HUES64 (cell line): ENCODE measurements at regions not wholly inside any gene's neighbourhood (a gene's known extent, or its start where the extent isn't known, plus 50 kb on each side); places are given as distances from the start of the nearest gene placed in this dataset.
"Not testable (repeated sequence)": the region's sequence is repeated elsewhere in the genome, so short reads cannot be mapped to it uniquely, and the experiment has no call there.

Experiments used
- H3K27ac ChIP-seq: 2 replicates; pipeline ENCODE4 v1.7.0; 2013; ENCODE audit warnings: low read depth, low read length, inconsistent platforms
- H3K27me3 ChIP-seq: 2 replicates; pipeline ENCODE4 v1.6.1; 2013; ENCODE audit warnings: mild to moderate bottlenecking, low read length; ENCODE audit not compliant: insufficient read depth
- H3K36me3 ChIP-seq: 2 replicates; pipeline ENCODE4 v1.6.1; 2013; ENCODE audit warnings: mild to moderate bottlenecking, low read length; ENCODE audit not compliant: insufficient read depth
- H3K4me1 ChIP-seq: 2 replicates; pipeline ENCODE4 v1.6.1; 2013; ENCODE audit warnings: mild to moderate bottlenecking, low read length, moderate library complexity; ENCODE audit not compliant: insufficient read depth
- H3K4me3 ChIP-seq: 2 replicates; pipeline ENCODE4 v1.5.1; 2013; ENCODE audit warnings: mild to moderate bottlenecking, low read length, moderate library complexity
- H3K9ac ChIP-seq: 2 replicates; pipeline ENCODE4 v1.6.1; 2013; ENCODE audit warnings: mild to moderate bottlenecking, low read depth, low read length
- H3K9me3 ChIP-seq: 2 replicates; pipeline ENCODE4 v1.6.1; 2013; ENCODE audit warnings: low read depth, low read length; ENCODE audit not compliant: insufficient read depth
- WGBS: fragments of 150-250, 120-280 bp; methylation state at CpG from one replicate; pipeline ENCODE4 v1.1.7; 2013; ENCODE audit warnings: missing lambda C conversion rate; 5-methylcytosine and 5-hydroxymethylcytosine counted together

DNA sequence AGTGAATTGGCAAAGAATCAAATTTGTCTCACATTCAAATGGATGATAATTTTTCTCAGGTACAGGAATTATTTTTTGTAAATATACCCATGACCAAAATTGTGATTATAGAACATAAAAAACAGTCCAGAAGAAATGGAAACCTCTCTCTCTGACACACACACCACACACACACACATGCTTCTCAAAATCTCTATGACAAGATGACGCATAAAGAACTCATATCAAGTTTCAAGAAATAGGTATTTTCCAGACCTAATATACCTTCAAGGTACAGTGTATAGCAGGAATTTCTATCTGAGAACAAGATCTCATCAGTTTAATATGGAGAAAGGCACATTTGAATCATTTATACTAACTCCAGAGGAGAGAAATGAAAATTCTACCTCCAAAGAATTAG, 1069.1 kb upstream of the ALCAM start:
- no peak overlapping the region for H3K4me3 ChIP-seq
- 100% methylated on average over 1 of the region's 1 CpG for WGBS
- no peak overlapping the region for H3K9ac ChIP-seq
- no peaks in the 10 kb centered on the region for H3K36me3 ChIP-seq
- H3K27me3 ChIP-seq = no peaks in the 10 kb centered on the region
- H3K4me1 ChIP-seq = no peaks in the 10 kb centered on the region
- no peaks in the 10 kb centered on the region for H3K9me3 ChIP-seq
- no peak overlapping the region for H3K27ac ChIP-seq

GRCh38 chr3:104298662-104299061, 1068.0 kb upstream of the ALCAM start:
- Histone ChIP-seq H3K4me3 (no peak overlapping the region), H3K27me3 (no peaks in the 10 kb centered on the region), H3K9ac (no peak overlapping the region), H3K27ac (no peak overlapping the region), H3K9me3 (no peaks in the 10 kb centered on the region), H3K4me1 (no peaks in the 10 kb centered on the region), H3K36me3 (no peaks in the 10 kb centered on the region)
- 42% methylated on average over 2 of the region's 2 CpGs for WGBS

DNA sequence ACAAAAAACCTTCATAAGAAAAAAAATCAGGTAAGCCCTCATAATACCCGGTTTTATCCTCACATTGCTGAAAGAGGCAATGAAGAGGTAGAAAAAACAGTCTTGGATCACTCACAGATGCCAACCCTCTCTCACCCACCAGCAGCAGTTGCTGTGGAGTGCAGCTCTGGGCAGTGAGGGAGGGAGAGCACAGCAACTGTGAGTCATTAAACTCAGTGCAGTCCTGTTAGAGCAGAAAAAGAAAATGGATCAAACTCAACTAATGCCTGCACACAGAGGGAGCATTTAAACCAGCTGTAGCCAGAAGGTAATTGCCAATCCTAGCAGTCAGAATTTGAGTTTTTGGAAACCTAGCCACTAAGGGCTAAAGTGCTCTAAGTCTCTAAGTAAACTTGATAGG, 1050.6 kb upstream of the ALCAM start:
- Histone ChIP-seq H3K36me3 (no peaks in the 10 kb centered on the region), H3K9me3 (no peaks in the 10 kb centered on the region), H3K4me3 (no peak overlapping the region), H3K4me1 (no peaks in the 10 kb centered on the region), H3K27me3 (no peaks in the 10 kb centered on the region), H3K9ac (no peak overlapping the region), H3K27ac (no peak overlapping the region)
- WGBS = 86% methylated on average over 1 of the region's 1 CpG

- Histone ChIP-seq H3K9ac (no peak overlapping the region), H3K4me1 (no peaks in the 10 kb centered on the region), H3K4me3 (no peak overlapping the region), H3K36me3 (0 out of 2 replicates have a peak, but pooled peaks cover 2% of the 10 kb centered on the region), H3K27me3 (no peaks in the 10 kb centered on the region), H3K9me3 (peaks cover 16% of the 10 kb centered on the region; the same call in 1 of the 2 replicates), H3K27ac (peak overlapping the region; percentile 41; the same call in 1 of the 2 replicates)
- WGBS = 86% methylated on average over 2 of the region's 2 CpGs
These were observed 1043.5 kb upstream of the ALCAM start for GRCh38 chr3:104323226-104323625.

- Histone ChIP-seq H3K9me3 (peaks cover 16% of the 10 kb centered on the region), H3K4me3 (no peak overlapping the region), H3K27ac (no peak overlapping the region), H3K4me1 (no peaks in the 10 kb centered on the region), H3K27me3 (no peaks in the 10 kb centered on the region), H3K36me3 (no peaks in the 10 kb centered on the region), H3K9ac (no peak overlapping the region)
- 93% methylated on average over 1 of the region's 1 CpG for WGBS
These were observed 1019.4 kb upstream of the ALCAM start for GRCh38 chr3:104347291-104347690.

GRCh38 chr3:104349836-104350235, 1016.9 kb upstream of the ALCAM start:
- Histone ChIP-seq H3K4me3 (no peak overlapping the region), H3K9me3 (peaks cover 20% of the 10 kb centered on the region), H3K27ac (no peak overlapping the region), H3K27me3 (no peaks in the 10 kb centered on the region), H3K9ac (no peak overlapping the region), H3K4me1 (no peaks in the 10 kb centered on the region), H3K36me3 (no peaks in the 10 kb centered on the region)
- WGBS = 100% methylated on average over 1 of the region's 1 CpG

GRCh38 chr3:104353951-104354350, 1012.8 kb upstream of the ALCAM start:
- Histone ChIP-seq H3K9ac (no peak overlapping the region), H3K4me3 (no peak overlapping the region), H3K9me3 (peaks cover 20% of the 10 kb centered on the region), H3K27ac (no peak overlapping the region), H3K36me3 (no peaks in the 10 kb centered on the region), H3K4me1 (no peaks in the 10 kb centered on the region), H3K27me3 (no peaks in the 10 kb centered on the region)

DNA sequence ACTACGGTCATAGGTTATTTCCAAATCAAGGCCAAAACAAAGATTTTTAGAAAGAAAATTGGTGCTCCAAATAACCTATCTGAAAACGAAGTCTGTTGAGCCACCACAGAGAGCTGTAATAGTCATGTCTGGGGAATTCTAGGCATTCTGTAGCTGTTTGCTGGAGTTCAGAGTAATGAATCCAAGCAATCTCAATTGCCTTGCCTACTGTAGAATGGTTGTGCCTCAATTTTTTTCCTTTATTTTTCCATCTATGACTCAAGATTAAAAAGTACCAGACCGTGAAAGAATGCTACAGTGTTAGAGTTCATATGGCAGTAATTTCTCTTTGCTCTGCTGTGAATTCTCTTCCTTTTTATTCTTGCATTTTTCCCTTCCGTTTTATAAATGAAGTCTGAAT, 1007.2 kb upstream of the ALCAM start:
- Histone ChIP-seq H3K27ac (no peak overlapping the region), H3K27me3 (no peaks in the 10 kb centered on the region), H3K9ac (no peak overlapping the region), H3K4me1 (peaks cover 11% of the 10 kb centered on the region; the same call in 1 of the 2 replicates), H3K36me3 (no peaks in the 10 kb centered on the region), H3K4me3 (no peak overlapping the region), H3K9me3 (no peaks in the 10 kb centered on the region)
- 87% methylated on average over 4 of the region's 4 CpGs for WGBS

GRCh38 chr3:104360038-104360437, 1006.7 kb upstream of the ALCAM start:
- H3K9me3 ChIP-seq = no peaks in the 10 kb centered on the region
- H3K27ac ChIP-seq = no peak overlapping the region
- no peak overlapping the region for H3K4me3 ChIP-seq
- peaks cover 11% of the 10 kb centered on the region; the same call in 1 of the 2 replicates for H3K4me1 ChIP-seq
- no peak overlapping the region for H3K9ac ChIP-seq
- no peaks in the 10 kb centered on the region for H3K27me3 ChIP-seq
- H3K36me3 ChIP-seq = no peaks in the 10 kb centered on the region

- not testable (repeated sequence) for H3K27me3 ChIP-seq, H3K27ac ChIP-seq, H3K4me3 ChIP-seq, H3K9ac ChIP-seq, H3K36me3 ChIP-seq, H3K9me3 ChIP-seq
- H3K4me1 ChIP-seq = peaks cover 11% of the 10 kb centered on the region; the same call in 1 of the 2 replicates
- WGBS = 93% methylated on average over 6 of the region's 8 CpGs
These were observed 1005.0 kb upstream of the ALCAM start for GRCh38 chr3:104361748-104362147.

- Histone ChIP-seq H3K9me3 (no peaks in the 10 kb centered on the region), H3K36me3 (no peaks in the 10 kb centered on the region), H3K27me3 (no peaks in the 10 kb centered on the region), H3K4me1 (peaks cover 11% of the 10 kb centered on the region; the same call in 1 of the 2 replicates), H3K9ac (no peak overlapping the region), H3K27ac (no peak overlapping the region), H3K4me3 (no peak overlapping the region)
- WGBS = 95% methylated on average over 6 of the region's 6 CpGs
These were observed 1004.4 kb upstream of the ALCAM start for GRCh38 chr3:104362319-104362718.

DNA sequence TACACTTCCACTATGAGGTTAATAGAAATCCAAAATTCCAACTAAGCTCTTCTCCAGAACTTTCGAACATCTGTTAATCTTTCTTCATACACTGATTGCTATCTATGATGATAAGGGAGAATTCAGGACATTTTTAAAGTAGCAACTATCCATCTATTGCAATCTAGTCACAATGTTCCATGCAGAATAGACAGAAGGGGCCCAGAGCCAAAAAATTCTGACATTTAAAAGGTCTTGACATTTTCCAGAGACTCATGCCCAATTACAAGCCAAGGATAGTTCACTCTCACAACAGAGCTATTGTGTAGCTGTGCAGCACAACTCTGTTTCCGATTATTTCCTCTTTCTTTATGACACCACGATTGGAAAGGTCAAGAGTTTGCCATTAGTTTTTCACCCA, 999.7 kb upstream of the ALCAM start:
- no peaks in the 10 kb centered on the region for H3K27me3 ChIP-seq
- H3K4me3 ChIP-seq = no peak overlapping the region
- no peaks in the 10 kb centered on the region for H3K36me3 ChIP-seq
- H3K27ac ChIP-seq = no peak overlapping the region
- no peaks in the 10 kb centered on the region for H3K4me1 ChIP-seq
- H3K9me3 ChIP-seq = no peaks in the 10 kb centered on the region
- 97% methylated on average over 2 of the region's 3 CpGs for WGBS
- no peak overlapping the region for H3K9ac ChIP-seq
